ENCODE measurements at regions not wholly inside any gene's neighbourhood (a gene's known extent, or its start where the extent isn't known, plus 50 kb on each side); places are given as distances from the start of the nearest gene placed in this dataset.

DNA sequence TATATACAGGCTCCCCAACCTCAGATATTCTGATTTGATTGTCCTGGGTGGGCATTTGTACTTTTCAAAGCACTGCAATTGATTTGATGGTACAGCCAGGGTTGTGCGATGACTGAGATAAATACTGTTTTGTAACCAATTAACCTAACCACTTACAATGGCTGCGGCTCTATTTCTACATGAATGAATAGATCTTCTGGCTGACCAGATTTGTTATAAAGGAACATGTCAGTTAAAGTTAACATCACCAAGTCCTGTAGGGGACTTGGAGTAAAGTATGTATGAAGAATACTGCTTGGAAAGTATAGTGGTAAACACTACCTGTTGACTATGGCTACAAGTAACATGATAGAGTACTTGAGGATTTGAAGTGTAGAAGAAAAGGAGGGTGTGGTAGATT lies 369.2 kb upstream of the JAG1 start:
- Mint-ChIP-seq H3K27ac (ENCODE audit: unreplicated experiment) (no peak overlapping the region), H3K4me3 (ENCODE audit: unreplicated experiment) (no peak overlapping the region), H3K27me3 (ENCODE audit: low read depth) (no peaks in the 10 kb centered on the region), H3K9me3 (ENCODE audit: low read depth) (no peaks in the 10 kb centered on the region), H3K4me1 (ENCODE audit: low read depth) (no peaks in the 10 kb centered on the region), H3K36me3 (ENCODE audit: low read depth) (no peaks in the 10 kb centered on the region)
- no peak for DNase-seq (ENCODE audit: low spot score)
- TF ChIP-seq, protein P1, sequence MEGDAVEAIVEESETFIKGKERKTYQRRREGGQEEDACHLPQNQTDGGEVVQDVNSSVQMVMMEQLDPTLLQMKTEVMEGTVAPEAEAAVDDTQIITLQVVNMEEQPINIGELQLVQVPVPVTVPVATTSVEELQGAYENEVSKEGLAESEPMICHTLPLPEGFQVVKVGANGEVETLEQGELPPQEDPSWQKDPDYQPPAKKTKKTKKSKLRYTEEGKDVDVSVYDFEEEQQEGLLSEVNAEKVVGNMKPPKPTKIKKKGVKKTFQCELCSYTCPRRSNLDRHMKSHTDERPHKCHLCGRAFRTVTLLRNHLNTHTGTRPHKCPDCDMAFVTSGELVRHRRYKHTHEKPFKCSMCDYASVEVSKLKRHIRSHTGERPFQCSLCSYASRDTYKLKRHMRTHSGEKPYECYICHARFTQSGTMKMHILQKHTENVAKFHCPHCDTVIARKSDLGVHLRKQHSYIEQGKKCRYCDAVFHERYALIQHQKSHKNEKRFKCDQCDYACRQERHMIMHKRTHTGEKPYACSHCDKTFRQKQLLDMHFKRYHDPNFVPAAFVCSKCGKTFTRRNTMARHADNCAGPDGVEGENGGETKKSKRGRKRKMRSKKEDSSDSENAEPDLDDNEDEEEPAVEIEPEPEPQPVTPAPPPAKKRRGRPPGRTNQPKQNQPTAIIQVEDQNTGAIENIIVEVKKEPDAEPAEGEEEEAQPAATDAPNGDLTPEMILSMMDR (IDR thresholded peaks at IDR 0.05): no peak

GRCh38 chr20:11044561-11044960 lies 370.8 kb upstream of the JAG1 start:
- no peak for DNase-seq (ENCODE audit: low spot score)
- H3K36me3 Mint-ChIP-seq (ENCODE audit: low read depth): no peaks in the 10 kb centered on the region
- no peak overlapping the region for H3K27ac Mint-ChIP-seq (ENCODE audit: unreplicated experiment)
- no peaks in the 10 kb centered on the region for H3K27me3 Mint-ChIP-seq (ENCODE audit: low read depth)
- TF ChIP-seq, protein P1 (IDR thresholded peaks at IDR 0.05): no peak
- H3K9me3 Mint-ChIP-seq (ENCODE audit: low read depth): no peaks in the 10 kb centered on the region
- H3K4me1 Mint-ChIP-seq (ENCODE audit: low read depth): no peaks in the 10 kb centered on the region
- H3K4me3 Mint-ChIP-seq (ENCODE audit: unreplicated experiment): no peak overlapping the region

DNA sequence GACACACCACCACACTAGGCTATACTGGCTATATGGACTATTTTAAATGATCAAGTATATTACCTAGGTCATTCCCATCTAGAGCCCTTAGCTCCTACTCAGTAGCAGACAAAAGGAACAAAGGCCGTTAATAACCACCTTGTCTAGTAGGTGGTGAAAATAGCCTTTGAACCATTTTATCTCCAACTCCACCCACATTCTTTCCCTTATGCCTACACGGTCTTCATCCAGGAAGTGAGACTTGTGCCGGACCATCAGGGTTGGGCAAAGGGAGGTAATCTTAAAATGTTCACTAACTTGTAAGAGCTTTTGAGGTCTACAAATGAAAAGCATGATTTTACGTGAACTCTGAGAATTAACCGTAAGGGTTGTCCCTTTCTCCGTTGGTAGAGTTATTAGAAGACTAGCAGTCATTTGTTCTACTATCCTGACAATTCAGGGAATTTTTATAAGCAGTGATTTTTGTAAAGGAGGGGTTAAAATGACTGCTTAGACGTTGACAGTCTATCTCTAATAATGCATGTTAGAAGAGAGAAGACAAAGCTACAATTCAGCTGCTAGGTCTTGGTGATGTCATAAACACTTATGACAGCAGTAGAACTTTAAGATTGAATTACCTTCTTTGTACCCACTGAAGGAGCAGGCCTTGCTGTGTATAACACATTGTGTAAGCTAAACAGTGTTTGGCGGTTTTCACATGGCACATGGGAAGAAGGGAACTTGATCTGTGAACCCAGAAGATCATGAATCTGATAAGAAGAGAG lies 371.8 kb upstream of the JAG1 start:
- Mint-ChIP-seq H3K9me3 (ENCODE audit: low read depth) (no peaks in the 10 kb centered on the region), H3K27ac (ENCODE audit: unreplicated experiment) (no peak overlapping the region), H3K27me3 (ENCODE audit: low read depth) (no peaks in the 10 kb centered on the region), H3K4me1 (ENCODE audit: low read depth) (peaks cover 9% of the 10 kb centered on the region), H3K4me3 (ENCODE audit: unreplicated experiment) (no peak overlapping the region), H3K36me3 (ENCODE audit: low read depth) (no peaks in the 10 kb centered on the region)
- TF ChIP-seq, protein P1 (IDR thresholded peaks at IDR 0.05): no peak
- no peak for DNase-seq (ENCODE audit: low spot score)

GRCh38 chr20:11047559-11047958 lies 373.8 kb upstream of the JAG1 start:
- no peak overlapping the region for H3K4me3 Mint-ChIP-seq (ENCODE audit: unreplicated experiment)
- no peaks in the 10 kb centered on the region for H3K36me3 Mint-ChIP-seq (ENCODE audit: low read depth)
- no peaks in the 10 kb centered on the region for H3K9me3 Mint-ChIP-seq (ENCODE audit: low read depth)
- no peak overlapping the region for H3K27ac Mint-ChIP-seq (ENCODE audit: unreplicated experiment)
- no peaks in the 10 kb centered on the region for H3K27me3 Mint-ChIP-seq (ENCODE audit: low read depth)
- peaks cover 18% of the 10 kb centered on the region for H3K4me1 Mint-ChIP-seq (ENCODE audit: low read depth)
- TF ChIP-seq, protein P1 (IDR thresholded peaks at IDR 0.05): no peak
- DNase-seq (ENCODE audit: low spot score): no peak

DNA sequence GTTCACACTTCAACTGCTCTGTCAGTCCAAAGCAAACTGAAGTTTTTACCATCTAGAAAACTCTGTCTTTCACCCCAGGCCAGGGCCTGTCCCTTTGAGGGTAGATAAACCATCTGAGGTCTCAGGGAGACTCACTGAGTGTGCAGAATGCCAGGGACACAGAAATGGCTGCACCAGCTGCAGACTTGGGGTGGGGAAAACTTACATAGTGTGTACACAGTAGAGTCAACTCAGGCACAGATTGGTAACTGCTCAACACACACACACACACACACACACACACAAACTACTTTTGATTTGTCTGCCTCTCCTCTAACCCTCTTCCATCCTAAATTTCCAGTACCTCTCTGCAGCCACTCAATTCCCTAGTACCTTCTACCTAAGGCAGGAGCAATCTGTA lies 374.9 kb upstream of the JAG1 start:
- Mint-ChIP-seq H3K27ac (ENCODE audit: unreplicated experiment) (no peak overlapping the region), H3K9me3 (ENCODE audit: low read depth) (no peaks in the 10 kb centered on the region), H3K4me1 (ENCODE audit: low read depth) (peaks cover 18% of the 10 kb centered on the region), H3K4me3 (ENCODE audit: unreplicated experiment) (no peak overlapping the region), H3K27me3 (ENCODE audit: low read depth) (no peaks in the 10 kb centered on the region), H3K36me3 (ENCODE audit: low read depth) (no peaks in the 10 kb centered on the region)
- no peak for DNase-seq (ENCODE audit: low spot score)
- TF ChIP-seq, protein P1 (IDR thresholded peaks at IDR 0.05): no peak
